ENCODE measurements at regions not wholly inside any gene's neighbourhood (a gene's known extent, or its start where the extent isn't known, plus 50 kb on each side); places are given as distances from the start of the nearest gene placed in this dataset.

- TF ChIP-seq, protein P1, sequence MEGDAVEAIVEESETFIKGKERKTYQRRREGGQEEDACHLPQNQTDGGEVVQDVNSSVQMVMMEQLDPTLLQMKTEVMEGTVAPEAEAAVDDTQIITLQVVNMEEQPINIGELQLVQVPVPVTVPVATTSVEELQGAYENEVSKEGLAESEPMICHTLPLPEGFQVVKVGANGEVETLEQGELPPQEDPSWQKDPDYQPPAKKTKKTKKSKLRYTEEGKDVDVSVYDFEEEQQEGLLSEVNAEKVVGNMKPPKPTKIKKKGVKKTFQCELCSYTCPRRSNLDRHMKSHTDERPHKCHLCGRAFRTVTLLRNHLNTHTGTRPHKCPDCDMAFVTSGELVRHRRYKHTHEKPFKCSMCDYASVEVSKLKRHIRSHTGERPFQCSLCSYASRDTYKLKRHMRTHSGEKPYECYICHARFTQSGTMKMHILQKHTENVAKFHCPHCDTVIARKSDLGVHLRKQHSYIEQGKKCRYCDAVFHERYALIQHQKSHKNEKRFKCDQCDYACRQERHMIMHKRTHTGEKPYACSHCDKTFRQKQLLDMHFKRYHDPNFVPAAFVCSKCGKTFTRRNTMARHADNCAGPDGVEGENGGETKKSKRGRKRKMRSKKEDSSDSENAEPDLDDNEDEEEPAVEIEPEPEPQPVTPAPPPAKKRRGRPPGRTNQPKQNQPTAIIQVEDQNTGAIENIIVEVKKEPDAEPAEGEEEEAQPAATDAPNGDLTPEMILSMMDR (IDR thresholded peaks at IDR 0.05; ENCODE audit: insufficient read depth, low read length, poor library complexity, severe bottlenecking), result no peak
- no peak overlapping the region for H3K4me3 ChIP-seq (replicated peaks; ENCODE audit: low read depth, low read length)
- H3K36me3 ChIP-seq (ENCODE audit: control insufficient read depth, insufficient read depth, low read length), result no peaks in the 10 kb centered on the region
- no peaks in the 10 kb centered on the region for H3K27me3 ChIP-seq (replicated peaks; ENCODE audit: control insufficient read depth, insufficient read depth, low read length)
- DNase-seq (ENCODE audit: extremely low read depth, insufficient read length), result no peak
These were observed 121.9 kb upstream of the TMC3 start for GRCh38 chr15:81495780-81496467.

DNA sequence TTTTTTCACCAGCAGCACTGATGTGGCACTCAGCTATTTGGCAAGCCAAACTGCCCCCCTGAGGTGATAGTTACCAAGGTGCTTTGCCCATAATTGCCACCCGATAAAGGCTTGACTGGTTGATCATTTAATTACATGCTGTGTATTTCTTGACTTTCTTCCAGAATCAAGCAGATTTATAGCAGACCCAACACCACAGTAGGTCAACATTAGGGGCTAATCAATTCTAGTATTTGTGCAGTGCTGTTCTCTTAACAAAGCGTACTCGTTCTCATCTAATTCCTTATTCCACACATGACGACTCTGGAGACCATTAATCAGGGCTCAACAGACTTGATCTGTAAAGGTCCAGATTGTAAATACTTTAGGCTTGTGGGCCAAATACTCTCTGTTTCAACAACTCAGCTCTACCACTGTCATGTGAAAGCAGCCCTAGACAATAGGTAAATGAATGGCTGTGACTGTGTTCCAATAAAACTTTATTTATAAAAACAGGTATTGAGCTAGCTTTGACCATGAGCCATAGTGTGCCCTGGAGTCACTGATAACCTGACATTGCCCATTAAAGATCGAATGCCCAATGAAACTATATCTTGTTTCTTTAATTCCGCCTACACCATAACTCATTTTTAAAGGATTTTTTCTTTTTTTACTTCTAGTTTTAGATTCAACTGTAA lies 119.1 kb upstream of the TMC3 start:
- Histone ChIP-seq H3K27me3 (replicated peaks; ENCODE audit: control insufficient read depth, insufficient read depth, low read length) (no peaks in the 10 kb centered on the region), H3K4me3 (replicated peaks; ENCODE audit: low read depth, low read length) (no peak overlapping the region), H3K36me3 (ENCODE audit: control insufficient read depth, insufficient read depth, low read length) (no peaks in the 10 kb centered on the region)
- TF ChIP-seq, protein P1 (IDR thresholded peaks at IDR 0.05; ENCODE audit: insufficient read depth, low read length, poor library complexity, severe bottlenecking), result no peak
- DNase-seq (ENCODE audit: extremely low read depth, insufficient read length), result no peak

GRCh38 chr15:81492331-81492968 lies 118.4 kb upstream of the TMC3 start:
- DNase-seq (ENCODE audit: extremely low read depth, insufficient read length), result no peak
- TF ChIP-seq, protein P1 (IDR thresholded peaks at IDR 0.05; ENCODE audit: insufficient read depth, low read length, poor library complexity, severe bottlenecking), result no peak
- no peaks in the 10 kb centered on the region for H3K27me3 ChIP-seq (replicated peaks; ENCODE audit: control insufficient read depth, insufficient read depth, low read length)

GRCh38 chr15:81491414-81492096 lies 117.5 kb upstream of the TMC3 start:
- Histone ChIP-seq H3K27me3 (replicated peaks; ENCODE audit: control insufficient read depth, insufficient read depth, low read length) (no peaks in the 10 kb centered on the region), H3K36me3 (ENCODE audit: control insufficient read depth, insufficient read depth, low read length) (no peaks in the 10 kb centered on the region), H3K4me3 (replicated peaks; ENCODE audit: low read depth, low read length) (no peak overlapping the region)
- DNase-seq (ENCODE audit: extremely low read depth, insufficient read length), result no peak
- TF ChIP-seq, protein P1 (IDR thresholded peaks at IDR 0.05; ENCODE audit: insufficient read depth, low read length, poor library complexity, severe bottlenecking), result no peak

More at GRCh38 chr15:81492331-81492968, 118.4 kb upstream of the TMC3 start:
- H3K4me3 ChIP-seq (replicated peaks; ENCODE audit: low read depth, low read length), result no peak overlapping the region
- H3K36me3 ChIP-seq (ENCODE audit: control insufficient read depth, insufficient read depth, low read length), result no peaks in the 10 kb centered on the region

DNA sequence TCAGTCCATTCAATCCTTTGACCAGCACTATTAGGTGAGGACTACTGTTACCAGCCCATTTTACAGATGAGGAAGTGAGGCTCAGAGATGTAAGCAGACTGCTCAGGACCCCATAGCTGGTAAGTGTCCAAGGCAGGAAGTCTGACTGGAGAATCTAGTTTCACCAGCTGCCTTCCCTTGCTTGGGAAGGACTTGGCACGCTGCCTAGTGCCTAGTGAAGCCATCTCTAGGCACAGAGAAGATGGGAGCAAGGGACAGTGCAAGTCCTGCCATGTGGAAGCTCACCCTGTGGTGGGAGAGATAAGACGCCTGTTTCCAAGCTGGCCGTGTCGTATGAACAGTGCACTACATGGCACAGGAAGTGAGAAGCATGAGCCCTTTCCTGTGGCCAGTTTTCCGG lies 111.8 kb upstream of the TMC3 start:
- no peak for DNase-seq (ENCODE audit: extremely low read depth, insufficient read length)
- TF ChIP-seq, protein P1 (IDR thresholded peaks at IDR 0.05; ENCODE audit: insufficient read depth, low read length, poor library complexity, severe bottlenecking), result no peak
- Histone ChIP-seq H3K27me3 (replicated peaks; ENCODE audit: control insufficient read depth, insufficient read depth, low read length) (no peaks in the 10 kb centered on the region), H3K36me3 (ENCODE audit: control insufficient read depth, insufficient read depth, low read length) (no peaks in the 10 kb centered on the region), H3K4me3 (replicated peaks; ENCODE audit: low read depth, low read length) (no peak overlapping the region)

Measured in GM06990 (cell line).